Uterus (tissue), 3 donors: ENCODE measurements at regions not wholly inside any gene's neighbourhood (a gene's known extent, or its start where the extent isn't known, plus 50 kb on each side); places are given as distances from the start of the nearest gene placed in this dataset.
"Not testable (repeated sequence)": the region's sequence is repeated elsewhere in the genome, so short reads cannot be mapped to it uniquely, and the experiment has no call there.

Source experiments
- DNase-seq, 2 donors: peaks; one replicate each; pipeline ENCODE4 v3.0.0-alpha.2; 2019 to 2020
- H3K27ac ChIP-seq, 2 donors: fragments of 200-600 bp; sonication (generic); 1 replicate in 1 of 2; 2 replicates in 1 of 2; pipeline ENCODE4 v1.5.1; 2016 to 2018
- H3K27me3 ChIP-seq, 2 donors: fragments of 200-600 bp; sonication (generic); one replicate each; pipeline ENCODE4 v1.5.1; 2018 to 2019; ENCODE audit warnings: control low read depth in 1 of 2
- H3K36me3 ChIP-seq, 2 donors: fragments of 200-600 bp; sonication (generic); one replicate each; pipeline ENCODE4 v1.5.1; 2019; ENCODE audit warnings: control low read depth in 1 of 2
- H3K4me1 ChIP-seq, 2 donors: fragments of 200-600 bp; sonication (generic); one replicate each; pipeline ENCODE4 v1.5.1; 2018 to 2019; ENCODE audit warnings: control low read depth in 1 of 2
- H3K4me3 ChIP-seq, 2 donors: fragments of 200-600 bp; sonication (generic); 1 replicate in 1 of 2; 2 replicates in 1 of 2; pipeline ENCODE4 v1.5.1; 2018 to 2019; ENCODE audit warnings: mild to moderate bottlenecking in 1 of 2
- H3K9me3 ChIP-seq, 2 donors: fragments of 200-600 bp; sonication (generic); one replicate each; pipeline ENCODE4 v1.5.1; 2019; ENCODE audit warnings: control low read depth in 1 of 2
- POLR2A ChIP-seq, 2 donors: fragments of 450-650 bp; IDR thresholded peaks; one replicate each; pipeline ENCODE4 v1.6.1; 2016; ENCODE audit warnings: antibody characterized with exemption in 2 of 2, mild to moderate bottlenecking in 1 of 2, moderate library complexity in 1 of 2
- intact Hi-C: fragments of 100-400 bp; cut with DNase I; formaldehyde crosslinking; loops from one replicate; pipeline ENCODE4 v1.15.1; 2023; ENCODE audit warnings: low total_unique reads
- TF ChIP-seq, protein P1 (sequence below), 4 experiments: fragments of 200-600 bp in 2 of 4; fragments of 450-650 bp in 2 of 4; sonication (generic) in 2 of 4; IDR thresholded peaks; one replicate each; pipeline ENCODE4 v1.5.1; 2016 to 2019; ENCODE audit warnings: antibody characterized with exemption in 4 of 4, mild to moderate bottlenecking in 2 of 4, moderate library complexity in 1 of 4
- donor health status: DM: yes; HTN: yes; CAD: no.

GRCh38 chr4:14167876-14168510, 540.5 kb upstream of the BOD1L1 start:
- Histone ChIP-seq H3K36me3 (no peaks in the 10 kb centered on the region), H3K4me1 (no peaks in the 10 kb centered on the region), H3K4me3 (no peak overlapping the region), H3K27me3 (no peaks in the 10 kb centered on the region), H3K27ac (no peak overlapping the region), H3K9me3 (no peaks in the 10 kb centered on the region)
- intact Hi-C loops: no loop called here
- TF ChIP-seq POLR2A (IDR thresholded peaks at IDR 0.05): no peak
- TF ChIP-seq, protein P1, sequence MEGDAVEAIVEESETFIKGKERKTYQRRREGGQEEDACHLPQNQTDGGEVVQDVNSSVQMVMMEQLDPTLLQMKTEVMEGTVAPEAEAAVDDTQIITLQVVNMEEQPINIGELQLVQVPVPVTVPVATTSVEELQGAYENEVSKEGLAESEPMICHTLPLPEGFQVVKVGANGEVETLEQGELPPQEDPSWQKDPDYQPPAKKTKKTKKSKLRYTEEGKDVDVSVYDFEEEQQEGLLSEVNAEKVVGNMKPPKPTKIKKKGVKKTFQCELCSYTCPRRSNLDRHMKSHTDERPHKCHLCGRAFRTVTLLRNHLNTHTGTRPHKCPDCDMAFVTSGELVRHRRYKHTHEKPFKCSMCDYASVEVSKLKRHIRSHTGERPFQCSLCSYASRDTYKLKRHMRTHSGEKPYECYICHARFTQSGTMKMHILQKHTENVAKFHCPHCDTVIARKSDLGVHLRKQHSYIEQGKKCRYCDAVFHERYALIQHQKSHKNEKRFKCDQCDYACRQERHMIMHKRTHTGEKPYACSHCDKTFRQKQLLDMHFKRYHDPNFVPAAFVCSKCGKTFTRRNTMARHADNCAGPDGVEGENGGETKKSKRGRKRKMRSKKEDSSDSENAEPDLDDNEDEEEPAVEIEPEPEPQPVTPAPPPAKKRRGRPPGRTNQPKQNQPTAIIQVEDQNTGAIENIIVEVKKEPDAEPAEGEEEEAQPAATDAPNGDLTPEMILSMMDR (IDR thresholded peaks at IDR 0.05): no peak
- no peak for DNase-seq

DNA sequence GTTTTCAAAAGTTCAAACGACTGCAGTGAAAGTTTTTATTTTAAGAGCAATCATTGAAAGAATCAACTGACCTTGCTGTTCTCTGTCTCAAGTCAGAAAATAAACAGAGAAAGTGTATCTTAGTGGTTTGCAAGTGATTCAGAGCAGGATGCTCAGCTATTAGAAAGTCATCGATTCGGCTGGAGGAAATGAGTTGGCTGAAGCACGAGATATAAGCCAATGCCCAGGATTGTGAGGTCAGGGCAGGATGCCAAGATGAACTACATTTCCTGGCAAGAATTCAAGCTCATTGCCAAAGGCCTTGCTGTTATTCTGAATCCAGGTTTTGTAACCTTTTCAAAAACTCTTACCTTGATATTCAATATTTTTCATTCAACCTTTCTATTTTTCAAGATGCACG, 541.4 kb upstream of the BOD1L1 start:
- intact Hi-C loops: no loop called here
- no peaks in the 10 kb centered on the region for H3K4me1 ChIP-seq
- TF ChIP-seq, protein P1 (IDR thresholded peaks at IDR 0.05): no peak
- TF ChIP-seq POLR2A (IDR thresholded peaks at IDR 0.05): no peak
- DNase-seq: peak in 1 of 2 donors; percentile 14
- H3K4me3 ChIP-seq: no peak overlapping the region
- no peaks in the 10 kb centered on the region for H3K9me3 ChIP-seq
- H3K27ac ChIP-seq: no peak overlapping the region
- H3K27me3 ChIP-seq: no peaks in the 10 kb centered on the region
- no peaks in the 10 kb centered on the region for H3K36me3 ChIP-seq

DNA sequence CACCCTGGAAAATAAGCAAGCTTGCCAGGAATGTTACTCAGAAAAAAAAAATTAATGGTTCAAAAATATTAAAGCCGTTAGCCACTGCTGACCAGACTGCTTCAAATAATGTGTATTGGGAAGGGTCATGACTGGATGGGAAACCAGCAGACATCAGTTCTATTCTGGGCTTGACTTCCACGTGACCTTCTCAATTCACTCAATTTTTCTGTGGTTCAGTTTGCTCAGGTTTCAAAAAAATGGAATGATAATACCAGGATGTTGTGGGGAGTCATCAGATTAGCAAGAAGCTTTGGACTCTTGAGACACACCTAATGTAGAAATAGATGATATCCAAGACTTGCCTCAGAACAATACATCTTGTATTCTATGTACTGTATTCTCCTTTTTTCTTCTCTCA, 541.9 kb upstream of the BOD1L1 start:
- DNase-seq: no peak
- Histone ChIP-seq H3K36me3 (no peaks in the 10 kb centered on the region), H3K9me3 (no peaks in the 10 kb centered on the region), H3K27me3 (no peaks in the 10 kb centered on the region), H3K4me3 (no peak overlapping the region), H3K27ac (no peak overlapping the region), H3K4me1 (no peaks in the 10 kb centered on the region)
- TF ChIP-seq, protein P1 (IDR thresholded peaks at IDR 0.05): no peak
- TF ChIP-seq POLR2A (IDR thresholded peaks at IDR 0.05): no peak
- intact Hi-C loops: no loop called here

DNA sequence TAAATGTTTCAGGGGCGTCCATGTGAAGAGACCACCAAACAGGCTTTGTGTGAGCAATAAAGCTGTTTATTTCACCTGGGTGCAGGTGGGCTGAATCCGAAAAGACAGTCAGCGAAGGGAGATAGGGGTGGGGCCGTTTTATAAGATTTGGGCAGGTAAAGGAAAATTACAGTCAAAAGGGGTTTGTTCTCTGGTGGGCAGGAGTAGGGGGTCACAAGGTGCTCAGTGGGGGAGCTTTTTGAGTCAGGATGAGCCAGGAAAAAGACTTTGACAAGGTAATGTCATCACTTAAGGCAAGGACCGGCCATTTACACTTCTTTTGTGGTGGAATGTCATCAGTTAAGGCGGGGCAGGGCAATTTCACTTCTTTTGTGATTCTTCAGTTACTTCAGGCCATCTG, 542.4 kb upstream of the BOD1L1 start:
- H3K4me3 ChIP-seq, H3K36me3 ChIP-seq, intact Hi-C loops: not testable (repeated sequence)

DNA sequence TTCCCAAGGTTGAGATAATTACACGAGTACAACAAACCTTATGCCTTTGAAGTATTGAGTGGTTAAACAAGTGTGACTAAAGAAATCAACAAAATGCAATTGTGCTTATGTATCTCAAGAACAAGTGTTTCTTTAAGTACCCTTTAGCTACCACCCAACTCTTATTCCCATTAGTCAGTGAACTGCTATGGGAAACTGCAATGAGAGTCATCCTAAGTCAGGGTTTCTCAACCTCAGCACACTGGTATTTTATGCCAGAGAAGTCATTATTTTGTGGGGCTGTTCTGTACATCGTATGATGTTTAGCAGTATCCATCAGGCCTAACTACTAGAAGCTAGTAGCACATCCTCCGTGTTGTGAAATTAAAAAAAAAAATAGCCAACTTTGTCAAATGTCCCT, 549.1 kb upstream of the BOD1L1 start:
- intact Hi-C loops: no loop called here
- Histone ChIP-seq H3K36me3 (no peaks in the 10 kb centered on the region), H3K27me3 (no peaks in the 10 kb centered on the region), H3K4me1 (no peaks in the 10 kb centered on the region), H3K4me3 (no peak overlapping the region), H3K9me3 (no peaks in the 10 kb centered on the region), H3K27ac (no peak overlapping the region)
- TF ChIP-seq, protein P1 (IDR thresholded peaks at IDR 0.05): no peak
- TF ChIP-seq POLR2A (IDR thresholded peaks at IDR 0.05): no peak
- DNase-seq: no peak

More for the DNA sequence above, 542.4 kb upstream of the BOD1L1 start:
- H3K27ac ChIP-seq, H3K9me3 ChIP-seq, H3K4me1 ChIP-seq, DNase-seq, H3K27me3 ChIP-seq: not testable (repeated sequence)

DNA sequence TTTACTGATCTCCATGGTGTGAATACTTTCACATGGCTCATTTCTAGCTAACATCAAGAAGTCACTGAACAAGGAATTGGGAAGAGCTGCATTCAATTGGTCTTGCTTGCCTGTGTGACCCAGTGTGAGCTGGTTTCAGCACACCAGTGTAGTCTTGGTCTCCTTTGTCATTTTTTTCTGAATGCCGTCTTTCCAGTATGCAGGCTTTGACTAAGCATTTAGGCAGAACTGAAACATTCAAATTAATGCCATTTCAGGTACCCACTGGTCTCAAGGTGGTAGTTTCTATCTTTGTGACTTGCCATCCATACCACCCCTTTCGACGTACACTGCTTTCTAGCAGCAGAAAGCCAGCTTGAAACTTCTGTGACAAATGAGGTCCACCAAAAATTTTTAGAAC, 550.5 kb upstream of the BOD1L1 start:
- H3K27me3 ChIP-seq: no peaks in the 10 kb centered on the region
- H3K4me1 ChIP-seq: no peaks in the 10 kb centered on the region
- DNase-seq: no peak
- TF ChIP-seq POLR2A (IDR thresholded peaks at IDR 0.05): no peak
- TF ChIP-seq, protein P1 (IDR thresholded peaks at IDR 0.05): no peak
- intact Hi-C loops: no loop called here
- no peak overlapping the region for H3K27ac ChIP-seq
- no peaks in the 10 kb centered on the region for H3K36me3 ChIP-seq
- H3K4me3 ChIP-seq: no peak overlapping the region
- H3K9me3 ChIP-seq: no peaks in the 10 kb centered on the region
